Activated naive CD4-positive, alpha-beta T cell treated with anti-CD3 and anti-CD28 coated beads, Interleukin-2, amount 10 ng/mL, durations not matched to agents 7 days and 5 days (primary cell): ENCODE measurements at regions not wholly inside any gene's neighbourhood (a gene's known extent, or its start where the extent isn't known, plus 50 kb on each side); places are given as distances from the start of the nearest gene placed in this dataset.
"Not testable (repeated sequence)": the region's sequence is repeated elsewhere in the genome, so short reads cannot be mapped to it uniquely, and the experiment has no call there.

Experiments used
- CTCF ChIA-PET: fragments of 350-600 bp; sonication (Branson Sonifier 250); formaldehyde crosslinking; loops from one replicate; lab custom pipeline; 2021; ENCODE audit warnings: antibody characterized with exemption; lab: Charles Lee
- DNase-seq: peaks from one replicate; pipeline ENCODE4 v3.0.0-alpha.2; 2020
- H3K27ac Mint-ChIP-seq: one replicate; pipeline ENCODE4 v1.8.0; 2021; ENCODE audit warnings: mild to moderate bottlenecking, moderate library complexity, mixed read lengths
- H3K27me3 Mint-ChIP-seq: one replicate; pipeline ENCODE4 v1.8.0; 2021; ENCODE audit warnings: mild to moderate bottlenecking, mixed read lengths
- H3K36me3 Mint-ChIP-seq: one replicate; pipeline ENCODE4 v1.8.0; 2021; ENCODE audit warnings: mixed read lengths
- H3K4me1 Mint-ChIP-seq: one replicate; pipeline ENCODE4 v1.8.0; 2021; ENCODE audit warnings: mixed read lengths
- H3K4me3 Mint-ChIP-seq: one replicate; pipeline ENCODE4 v1.8.0; 2021; ENCODE audit warnings: mild to moderate bottlenecking, moderate library complexity, mixed read lengths
- H3K9me3 Mint-ChIP-seq: one replicate; pipeline ENCODE4 v1.8.0; 2021; ENCODE audit warnings: mixed read lengths

DNA sequence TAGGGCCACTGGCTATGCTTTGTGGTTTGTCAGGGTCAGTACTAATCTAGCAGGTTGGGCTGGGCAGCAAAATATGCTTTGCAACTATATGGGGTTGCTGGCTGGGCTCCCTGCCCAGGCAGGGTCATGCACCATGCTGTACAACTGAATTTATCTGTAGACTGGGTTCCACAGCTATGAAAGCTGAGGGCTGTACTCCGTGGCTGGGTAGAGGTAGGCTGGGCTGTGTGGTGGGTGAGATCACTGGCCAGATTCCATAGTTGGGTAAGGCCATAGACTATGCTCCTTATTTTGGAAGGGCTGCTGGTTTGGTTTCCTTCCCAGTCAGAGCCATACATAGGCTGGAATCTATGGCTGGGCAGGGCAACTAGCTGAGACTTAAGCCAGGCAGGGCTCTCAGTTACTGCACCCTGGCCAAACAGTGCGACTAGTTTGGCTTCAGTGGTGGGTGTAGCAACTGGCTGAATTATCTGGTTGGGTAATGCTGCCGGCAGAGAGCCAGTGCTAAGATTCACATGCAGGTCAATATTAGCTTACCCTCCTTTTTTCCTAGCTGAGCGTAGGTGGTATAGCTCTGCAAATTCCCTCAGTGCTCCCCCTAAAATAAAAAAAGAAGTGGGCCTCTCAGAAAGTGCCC is 769.1 kb upstream of the CDH8 start:
- H3K27ac Mint-ChIP-seq: no peak overlapping the region
- DNase-seq: no peak
- CTCF ChIA-PET: no interaction called here

GRCh38 chr16:62794724-62795123 is 758.5 kb upstream of the CDH8 start:
- Mint-ChIP-seq H3K4me1 (no peaks in the 10 kb centered on the region), H3K4me3 (no peak overlapping the region), H3K36me3 (no peaks in the 10 kb centered on the region), H3K27me3 (no peaks in the 10 kb centered on the region), H3K27ac (no peak overlapping the region), H3K9me3 (peaks cover 32% of the 10 kb centered on the region)
- CTCF ChIA-PET: no interaction called here
- no peak for DNase-seq

More for the DNA sequence above, 769.1 kb upstream of the CDH8 start:
- H3K4me1 Mint-ChIP-seq: no peaks in the 10 kb centered on the region
- H3K27me3 Mint-ChIP-seq: no peaks in the 10 kb centered on the region
- peaks cover 10% of the 10 kb centered on the region for H3K9me3 Mint-ChIP-seq
- H3K4me3 Mint-ChIP-seq: no peak overlapping the region
- H3K36me3 Mint-ChIP-seq: no peaks in the 10 kb centered on the region

- H3K27ac Mint-ChIP-seq, H3K27me3 Mint-ChIP-seq, CTCF ChIA-PET, H3K4me3 Mint-ChIP-seq, H3K36me3 Mint-ChIP-seq, DNase-seq, H3K4me1 Mint-ChIP-seq: not testable (repeated sequence)
- peaks cover 14% of the 10 kb centered on the region for H3K9me3 Mint-ChIP-seq
These were observed 743.8 kb upstream of the CDH8 start for GRCh38 chr16:62780081-62780480.

- peaks cover 28% of the 10 kb centered on the region for H3K9me3 Mint-ChIP-seq
- no peak overlapping the region for H3K27ac Mint-ChIP-seq
- no peak for DNase-seq
- no peaks in the 10 kb centered on the region for H3K27me3 Mint-ChIP-seq
- CTCF ChIA-PET: no interaction called here
- H3K36me3 Mint-ChIP-seq: no peaks in the 10 kb centered on the region
- no peaks in the 10 kb centered on the region for H3K4me1 Mint-ChIP-seq
- H3K4me3 Mint-ChIP-seq: no peak overlapping the region
These were observed 728.3 kb upstream of the CDH8 start for GRCh38 chr16:62764572-62764971.

- no peak overlapping the region for H3K27ac Mint-ChIP-seq
- H3K27me3 Mint-ChIP-seq: no peaks in the 10 kb centered on the region
- peaks cover 28% of the 10 kb centered on the region for H3K9me3 Mint-ChIP-seq
- H3K4me3 Mint-ChIP-seq: no peak overlapping the region
- CTCF ChIA-PET: no interaction called here
- no peak for DNase-seq
- no peaks in the 10 kb centered on the region for H3K36me3 Mint-ChIP-seq
- no peaks in the 10 kb centered on the region for H3K4me1 Mint-ChIP-seq
These were observed 724.2 kb upstream of the CDH8 start for GRCh38 chr16:62760398-62760797.

DNA sequence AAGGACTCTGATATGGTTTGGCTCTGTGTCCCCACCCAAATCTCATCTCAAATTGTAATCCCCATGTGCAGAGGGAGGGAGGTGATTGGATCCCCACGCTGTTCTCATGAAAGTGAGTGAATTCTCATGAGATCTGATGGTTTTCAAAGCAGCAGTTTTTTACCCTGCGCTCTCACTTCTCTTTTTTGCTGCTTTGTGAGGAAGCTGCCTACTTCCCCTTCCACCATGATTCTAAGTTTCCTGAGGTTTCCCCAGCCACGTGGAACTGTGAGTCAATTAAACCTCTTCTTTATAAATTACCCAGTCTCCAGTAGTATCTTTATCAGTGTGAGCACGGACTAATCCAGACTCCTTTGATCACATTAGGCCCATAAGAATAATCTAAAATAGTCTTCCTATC is 719.7 kb upstream of the CDH8 start:
- peaks cover 19% of the 10 kb centered on the region for H3K9me3 Mint-ChIP-seq
- no peak overlapping the region for H3K4me3 Mint-ChIP-seq
- H3K27ac Mint-ChIP-seq: no peak overlapping the region
- no peak for DNase-seq
- CTCF ChIA-PET: no interaction called here
- H3K4me1 Mint-ChIP-seq: no peaks in the 10 kb centered on the region
- H3K27me3 Mint-ChIP-seq: no peaks in the 10 kb centered on the region
- H3K36me3 Mint-ChIP-seq: no peaks in the 10 kb centered on the region

- CTCF ChIA-PET: interaction anchor here (0.6 kb wide), 1 partner anchor 157 kb away, joined by 3 read pairs; no protein-coding TSS in a partner anchor
- H3K4me3 Mint-ChIP-seq: no peak overlapping the region
- no peak overlapping the region for H3K27ac Mint-ChIP-seq
These were observed 716.6 kb upstream of the CDH8 start for GRCh38 chr16:62752854-62753253.

GRCh38 chr16:62751218-62751617 is 715.0 kb upstream of the CDH8 start:
- Mint-ChIP-seq H3K36me3 (no peaks in the 10 kb centered on the region), H3K27ac (no peak overlapping the region), H3K4me3 (no peak overlapping the region), H3K4me1 (no peaks in the 10 kb centered on the region), H3K27me3 (no peaks in the 10 kb centered on the region), H3K9me3 (peaks cover 12% of the 10 kb centered on the region)
- CTCF ChIA-PET: no interaction called here
- no peak for DNase-seq

More at GRCh38 chr16:62752854-62753253, 716.6 kb upstream of the CDH8 start:
- Mint-ChIP-seq H3K27me3 (no peaks in the 10 kb centered on the region), H3K36me3 (no peaks in the 10 kb centered on the region), H3K9me3 (peaks cover 16% of the 10 kb centered on the region), H3K4me1 (no peaks in the 10 kb centered on the region)
- no peak for DNase-seq

DNA sequence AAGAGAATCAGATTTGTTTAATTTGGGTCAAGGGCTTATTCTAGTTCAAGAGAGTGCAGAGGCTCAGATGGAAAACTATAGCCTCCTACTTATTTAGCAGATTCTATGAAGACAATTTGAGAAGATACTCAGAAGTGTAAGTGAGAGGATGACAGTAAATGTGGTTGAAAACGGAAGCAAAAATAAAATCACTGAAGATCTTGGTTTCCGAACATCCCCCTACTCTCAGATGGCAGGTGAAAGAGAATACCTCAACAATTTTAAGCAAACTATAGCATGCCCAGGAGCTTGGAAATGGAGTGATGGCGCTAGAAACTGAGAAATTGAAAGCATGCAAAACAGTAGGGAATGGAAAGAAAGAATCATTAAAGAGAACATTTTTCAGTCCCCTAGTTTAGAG is 705.5 kb upstream of the CDH8 start:
- H3K36me3 Mint-ChIP-seq: no peaks in the 10 kb centered on the region
- no peak overlapping the region for H3K27ac Mint-ChIP-seq
- CTCF ChIA-PET: no interaction called here
- no peak overlapping the region for H3K4me3 Mint-ChIP-seq
- no peak for DNase-seq
- H3K4me1 Mint-ChIP-seq: no peaks in the 10 kb centered on the region
- peaks cover 22% of the 10 kb centered on the region for H3K9me3 Mint-ChIP-seq
- no peaks in the 10 kb centered on the region for H3K27me3 Mint-ChIP-seq

GRCh38 chr16:62738666-62739460 is 702.6 kb upstream of the CDH8 start:
- CTCF ChIA-PET: interaction anchor here (0.7 kb wide), 1 partner anchor 1643 kb away, joined by 3 read pairs; no protein-coding TSS in a partner anchor
- peaks cover 22% of the 10 kb centered on the region for H3K9me3 Mint-ChIP-seq
- no peak overlapping the region for H3K4me3 Mint-ChIP-seq

DNA sequence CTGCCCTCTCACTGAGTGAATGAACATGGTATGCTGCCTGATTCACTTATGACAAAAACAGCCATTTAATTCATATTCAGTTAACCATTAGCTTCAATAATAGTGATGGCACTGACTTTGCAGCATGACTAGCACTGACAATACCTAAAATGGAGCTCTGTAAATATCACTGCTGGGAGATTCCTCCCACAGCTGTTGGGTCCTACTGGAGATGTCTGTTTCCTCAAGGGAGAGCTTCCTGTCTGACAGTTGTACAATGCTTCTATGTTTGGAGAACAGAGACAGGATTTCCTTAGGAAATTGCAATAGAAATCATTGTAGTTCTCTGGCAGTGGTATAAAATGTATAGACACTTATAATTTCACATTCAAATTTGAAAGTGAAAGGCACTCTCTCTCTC is 695.9 kb upstream of the CDH8 start:
- Mint-ChIP-seq H3K4me3 (no peak overlapping the region), H3K36me3 (no peaks in the 10 kb centered on the region), H3K4me1 (no peaks in the 10 kb centered on the region), H3K27ac (no peak overlapping the region), H3K27me3 (no peaks in the 10 kb centered on the region), H3K9me3 (peaks cover 14% of the 10 kb centered on the region)
- no peak for DNase-seq
- CTCF ChIA-PET: no interaction called here

More at GRCh38 chr16:62738666-62739460, 702.6 kb upstream of the CDH8 start:
- DNase-seq: no peak
- Mint-ChIP-seq H3K36me3 (no peaks in the 10 kb centered on the region), H3K27ac (no peak overlapping the region), H3K4me1 (no peaks in the 10 kb centered on the region), H3K27me3 (no peaks in the 10 kb centered on the region)

DNA sequence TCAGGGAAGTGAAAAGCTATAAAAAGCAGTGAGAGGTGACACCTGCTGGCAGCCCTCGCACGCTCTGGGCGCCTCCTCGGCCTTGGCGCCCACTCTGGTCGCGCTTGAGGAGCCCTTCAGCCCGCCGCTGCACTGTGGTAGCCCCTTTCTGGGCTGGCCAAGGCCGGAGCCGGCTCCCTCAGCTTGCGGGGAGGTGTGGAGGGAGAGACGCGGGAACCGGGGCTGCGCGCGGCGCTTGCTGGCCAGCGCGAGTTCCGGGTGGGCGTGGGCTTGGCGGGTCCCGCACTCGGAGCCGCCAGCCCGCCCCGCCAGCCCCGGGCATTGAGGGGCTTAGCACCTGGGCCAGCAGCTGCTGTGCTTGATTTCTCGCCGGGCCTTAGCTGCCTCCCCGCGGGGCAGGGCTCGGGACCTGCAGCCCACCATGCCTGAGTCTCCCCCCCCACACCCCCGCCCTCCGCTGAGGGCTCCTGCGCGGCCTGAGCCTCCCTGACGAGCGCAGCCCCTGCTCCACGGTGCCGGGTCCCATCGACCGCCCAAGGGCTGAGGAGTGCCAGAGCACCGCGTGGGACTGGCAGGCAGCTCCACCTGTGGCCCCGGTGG is 688.5 kb upstream of the CDH8 start:
- H3K4me1 Mint-ChIP-seq, H3K27me3 Mint-ChIP-seq, H3K27ac Mint-ChIP-seq, H3K4me3 Mint-ChIP-seq, H3K36me3 Mint-ChIP-seq, CTCF ChIA-PET, DNase-seq: not testable (repeated sequence)
- peaks cover 39% of the 10 kb centered on the region for H3K9me3 Mint-ChIP-seq

DNA sequence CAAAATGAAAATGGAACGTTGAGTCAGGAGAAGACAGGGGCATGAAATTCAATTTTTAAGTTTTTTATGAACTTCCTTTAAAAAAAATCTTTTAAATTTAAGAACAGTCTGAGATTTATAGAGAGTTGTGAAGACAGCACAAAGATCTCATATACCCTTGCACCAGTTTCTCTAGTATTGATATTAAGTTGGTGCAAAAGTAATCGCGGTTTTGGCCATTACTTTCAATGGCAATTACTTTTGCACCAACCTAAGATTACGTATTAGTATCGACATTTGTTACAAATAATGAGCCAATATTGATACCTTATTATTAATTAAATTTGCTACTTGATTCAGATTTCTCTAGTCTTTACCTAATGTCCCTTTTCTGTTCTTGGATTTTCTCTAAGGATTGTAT is 684.4 kb upstream of the CDH8 start:
- Mint-ChIP-seq H3K4me1 (no peaks in the 10 kb centered on the region), H3K9me3 (peaks cover 33% of the 10 kb centered on the region), H3K36me3 (no peaks in the 10 kb centered on the region), H3K27me3 (no peaks in the 10 kb centered on the region), H3K4me3 (no peak overlapping the region), H3K27ac (no peak overlapping the region)
- CTCF ChIA-PET: no interaction called here
- no peak for DNase-seq

GRCh38 chr16:62717026-62717425 is 680.8 kb upstream of the CDH8 start:
- CTCF ChIA-PET: no interaction called here
- H3K36me3 Mint-ChIP-seq: no peaks in the 10 kb centered on the region

DNA sequence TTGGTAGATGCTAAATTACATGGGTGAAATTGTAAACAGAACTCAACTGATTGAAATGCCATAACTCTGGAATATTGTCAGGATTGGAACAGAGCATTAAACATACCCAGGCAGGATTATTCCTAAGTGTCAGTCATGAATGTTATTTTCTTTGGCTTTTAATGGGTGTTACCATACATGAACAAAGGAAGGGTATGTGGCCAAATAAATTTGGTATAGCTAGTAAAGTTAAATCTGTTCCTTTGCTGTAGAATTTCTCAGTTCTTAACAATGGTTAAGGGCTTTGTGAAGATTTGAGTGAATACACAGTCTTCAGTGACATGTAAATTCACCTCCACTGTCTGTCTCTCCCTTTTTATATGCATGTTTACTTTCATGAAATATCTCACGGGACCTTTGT is 679.5 kb upstream of the CDH8 start:
- Mint-ChIP-seq H3K9me3 (peaks cover 19% of the 10 kb centered on the region), H3K27me3 (no peaks in the 10 kb centered on the region), H3K4me3 (no peak overlapping the region), H3K4me1 (no peaks in the 10 kb centered on the region), H3K27ac (no peak overlapping the region), H3K36me3 (no peaks in the 10 kb centered on the region)
- CTCF ChIA-PET: no interaction called here
- DNase-seq: no peak

More at GRCh38 chr16:62717026-62717425, 680.8 kb upstream of the CDH8 start:
- no peak overlapping the region for H3K4me3 Mint-ChIP-seq
- H3K9me3 Mint-ChIP-seq: peaks cover 22% of the 10 kb centered on the region
- no peaks in the 10 kb centered on the region for H3K27me3 Mint-ChIP-seq
- no peaks in the 10 kb centered on the region for H3K4me1 Mint-ChIP-seq
- H3K27ac Mint-ChIP-seq: no peak overlapping the region
- no peak for DNase-seq
